Neural cell (in vitro differentiated cells): ENCODE measurements at regions not wholly inside any gene's neighbourhood (a gene's known extent, or its start where the extent isn't known, plus 50 kb on each side); places are given as distances from the start of the nearest gene placed in this dataset.

Experiments
- EP300 ChIP-seq: fragments of 450-650 bp; conservative IDR thresholded peaks from 2 replicates; pipeline ENCODE4 v1.6.1; 2014; ENCODE audit warnings: antibody characterized with exemption, mild to moderate bottlenecking, moderate library complexity; ENCODE audit not compliant: poor library complexity, severe bottlenecking
- EZH2 ChIP-seq: fragments of 200-600, 300-800 bp; shearing (Covaris generic), sonication (generic); IDR thresholded peaks from 2 replicates; pipeline ENCODE4 v1.6.1; 2014; ENCODE audit warnings: antibody characterized with exemption, low read length, borderline replicate concordance, mild to moderate bottlenecking; ENCODE audit not compliant: insufficient read depth, poor library complexity, severe bottlenecking
- MXI1 ChIP-seq: fragments of 450-650 bp; conservative IDR thresholded peaks from 2 replicates; pipeline ENCODE4 v1.6.1; 2014; ENCODE audit warnings: antibody characterized with exemption, mild to moderate bottlenecking; ENCODE audit not compliant: poor library complexity, severe bottlenecking
- POLR2AphosphoS5 ChIP-seq: IDR thresholded peaks from 2 replicates; pipeline ENCODE4 v1.6.1; 2012
- RAD21 ChIP-seq: fragments of 450-650 bp; conservative IDR thresholded peaks from 2 replicates; pipeline ENCODE4 v1.6.1; 2014; ENCODE audit warnings: antibody characterized with exemption, mild to moderate bottlenecking, moderate library complexity
- REST ChIP-seq: IDR thresholded peaks from 2 replicates; pipeline ENCODE4 v1.6.1; 2012; ENCODE audit warnings: borderline replicate concordance
- SMC3 ChIP-seq: fragments of 450-650 bp; conservative IDR thresholded peaks from 2 replicates; pipeline ENCODE4 v1.6.1; 2014; ENCODE audit warnings: antibody characterized with exemption, mild to moderate bottlenecking, moderate library complexity; ENCODE audit not compliant: poor library complexity
- TAF1 ChIP-seq: IDR thresholded peaks from 2 replicates; pipeline ENCODE4 v1.6.1; 2012; ENCODE audit warnings: low read depth
- TF ChIP-seq, protein P1 (sequence below): fragments of 450-650 bp; IDR thresholded peaks from 2 replicates; pipeline ENCODE4 v1.5.1; 2014; ENCODE audit warnings: antibody characterized with exemption, mild to moderate bottlenecking, moderate library complexity; ENCODE audit not compliant: poor library complexity, severe bottlenecking

DNA sequence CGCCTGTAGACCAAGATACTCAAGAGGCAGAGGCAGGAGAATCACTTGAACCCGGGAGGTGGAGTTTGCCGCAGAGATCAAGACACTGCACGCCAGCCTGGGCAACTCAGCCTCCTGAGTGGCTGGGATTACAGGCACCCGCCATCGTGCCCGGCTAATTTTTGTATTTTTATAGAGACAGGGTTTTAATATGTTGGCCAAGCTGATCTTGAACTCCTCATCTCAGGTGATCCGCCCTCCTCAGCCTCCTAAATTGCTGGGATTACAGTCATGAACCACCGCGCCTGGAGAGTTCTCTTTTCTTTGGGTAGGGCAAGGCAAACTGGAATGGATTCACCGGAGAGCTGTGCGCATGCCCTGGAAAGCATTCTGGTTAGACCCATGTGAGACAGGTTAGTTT lies 179.3 kb upstream of the ALG10B start:
- TF ChIP-seq RAD21 (no peak), TAF1 (no peak), POLR2AphosphoS5 (no peak), EP300 (no peak), SMC3 (no peak), EZH2 (no peak), REST (no peak), MXI1 (no peak)
- TF ChIP-seq, protein P1, sequence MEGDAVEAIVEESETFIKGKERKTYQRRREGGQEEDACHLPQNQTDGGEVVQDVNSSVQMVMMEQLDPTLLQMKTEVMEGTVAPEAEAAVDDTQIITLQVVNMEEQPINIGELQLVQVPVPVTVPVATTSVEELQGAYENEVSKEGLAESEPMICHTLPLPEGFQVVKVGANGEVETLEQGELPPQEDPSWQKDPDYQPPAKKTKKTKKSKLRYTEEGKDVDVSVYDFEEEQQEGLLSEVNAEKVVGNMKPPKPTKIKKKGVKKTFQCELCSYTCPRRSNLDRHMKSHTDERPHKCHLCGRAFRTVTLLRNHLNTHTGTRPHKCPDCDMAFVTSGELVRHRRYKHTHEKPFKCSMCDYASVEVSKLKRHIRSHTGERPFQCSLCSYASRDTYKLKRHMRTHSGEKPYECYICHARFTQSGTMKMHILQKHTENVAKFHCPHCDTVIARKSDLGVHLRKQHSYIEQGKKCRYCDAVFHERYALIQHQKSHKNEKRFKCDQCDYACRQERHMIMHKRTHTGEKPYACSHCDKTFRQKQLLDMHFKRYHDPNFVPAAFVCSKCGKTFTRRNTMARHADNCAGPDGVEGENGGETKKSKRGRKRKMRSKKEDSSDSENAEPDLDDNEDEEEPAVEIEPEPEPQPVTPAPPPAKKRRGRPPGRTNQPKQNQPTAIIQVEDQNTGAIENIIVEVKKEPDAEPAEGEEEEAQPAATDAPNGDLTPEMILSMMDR: no peak
